H1 (cell line): ENCODE measurements at regions not wholly inside any gene's neighbourhood (a gene's known extent, or its start where the extent isn't known, plus 50 kb on each side); places are given as distances from the start of the nearest gene placed in this dataset.

Experiments
- CBX5 ChIP-seq: fragments of 300-800, 300-1000 bp; sonication (generic); IDR thresholded peaks from 2 replicates; pipeline ENCODE4 v1.7.1; 2016; ENCODE audit warnings: antibody characterized with exemption, low read length, low read depth
- FOSL1 ChIP-seq: IDR thresholded peaks from 2 replicates; pipeline ENCODE4 v1.6.1; 2011; ENCODE audit warnings: mild to moderate bottlenecking, low read depth, low read length, moderate library complexity; ENCODE audit not compliant: insufficient read depth
- NRF1 ChIP-seq: IDR thresholded peaks from 2 replicates; pipeline ENCODE4 v1.6.1; 2011; ENCODE audit warnings: mild to moderate bottlenecking, low read depth, low read length, improper control_type of control experiment
- POLR2AphosphoS5 ChIP-seq: IDR thresholded peaks from 2 replicates; pipeline ENCODE4 v1.6.1; 2011; ENCODE audit warnings: low read depth, low read length
- POU5F1 ChIP-seq: IDR thresholded peaks from 2 replicates; pipeline ENCODE4 v1.6.1; 2011; ENCODE audit warnings: low read depth, mild to moderate bottlenecking, low read length, moderate library complexity
- RAD21 ChIP-seq, 2 experiments: IDR thresholded peaks in 1 of 2; conservative IDR thresholded peaks in 1 of 2; 2 replicates each; pipeline ENCODE4 v1.6.1; 2011; ENCODE audit warnings: low read depth in 2 of 2, low read length in 2 of 2, improper control_type of control experiment in 1 of 2, inconsistent platforms in 1 of 2, mild to moderate bottlenecking in 1 of 2, moderate library complexity in 1 of 2
- RNF2 ChIP-seq: fragments of 200-900, 300-1000 bp; sonication (generic); IDR thresholded peaks from 2 replicates; pipeline ENCODE4 v1.7.1; 2016; ENCODE audit warnings: borderline replicate concordance, low read depth, mild to moderate bottlenecking, antibody characterized with exemption, low read length; ENCODE audit not compliant: poor library complexity, severe bottlenecking; ENCODE audit errors: missing control alignments

- no peak for TF ChIP-seq POLR2AphosphoS5
- no peak for TF ChIP-seq POU5F1
- no peak for TF ChIP-seq CBX5
- no peak for TF ChIP-seq RNF2
- TF ChIP-seq RAD21 (IDR thresholded peaks at IDR 0.05 in 1 of 2, conservative IDR thresholded peaks at IDR 0.05 in 1 of 2; ENCODE audit: low read depth in 2 of 2, low read length in 2 of 2), result no peak
- TF ChIP-seq NRF1, result no peak
- no peak for TF ChIP-seq FOSL1
These were observed 646.2 kb downstream of the GATA3 start (continued) for GRCh38 chr10:8700689-8701088.
